H1 (cell line): ENCODE measurements at regions not wholly inside any gene's neighbourhood (a gene's known extent, or its start where the extent isn't known, plus 50 kb on each side); places are given as distances from the start of the nearest gene placed in this dataset.

Experiments
- CHD2 ChIP-seq: IDR thresholded peaks from 2 replicates; pipeline ENCODE4 v1.6.1; 2012; ENCODE audit warnings: low read length, improper control_type of control experiment
- CTCF ChIP-seq, 3 experiments: IDR thresholded peaks; 1 replicate in 2 of 3; 2 replicates in 1 of 3; pipeline versions ENCODE4 v1.5.1 to v1.6.1; 2011; ENCODE audit warnings: low read length in 3 of 3, mild to moderate bottlenecking in 3 of 3, inconsistent platforms in 2 of 3, low read depth in 1 of 3, moderate library complexity in 1 of 3; ENCODE audit not compliant: insufficient read depth in 1 of 3; ENCODE audit errors: control extremely low read depth in 1 of 3
- MAX ChIP-seq: IDR thresholded peaks from 2 replicates; pipeline ENCODE4 v1.6.1; 2012; ENCODE audit warnings: inconsistent platforms
- POLR2AphosphoS5 ChIP-seq: IDR thresholded peaks from 2 replicates; pipeline ENCODE4 v1.6.1; 2011; ENCODE audit warnings: low read depth, low read length
- RFX5 ChIP-seq: IDR thresholded peaks from 2 replicates; pipeline ENCODE4 v1.6.1; 2011; ENCODE audit warnings: low read depth, low read length, improper control_type of control experiment, borderline replicate concordance
- SP4 ChIP-seq: IDR thresholded peaks from 2 replicates; pipeline ENCODE4 v1.6.1; 2012; ENCODE audit warnings: low read length, inconsistent platforms
- TCF12 ChIP-seq: IDR thresholded peaks from 2 replicates; pipeline ENCODE4 v1.6.1; 2011; ENCODE audit warnings: low read depth, mild to moderate bottlenecking, low read length
- YY1 ChIP-seq: IDR thresholded peaks from 2 replicates; pipeline ENCODE4 v1.6.1; 2011; ENCODE audit warnings: low read depth, mild to moderate bottlenecking, low read length

- TF ChIP-seq MAX (no peak), CHD2 (no peak), YY1 (no peak), CTCF (IDR thresholded peaks at IDR 0.05; ENCODE audit: control extremely low read depth in 1 of 3, insufficient read depth in 1 of 3, low read depth in 1 of 3, low read length in 3 of 3) (no peak), SP4 (no peak), RFX5 (no peak), TCF12 (no peak), POLR2AphosphoS5 (no peak)
Measured at GRCh38 chr1:4463631-4464030, 190.8 kb upstream of the AJAP1 start.
